ENCODE measurements at regions not wholly inside any gene's neighbourhood (a gene's known extent, or its start where the extent isn't known, plus 50 kb on each side); places are given as distances from the start of the nearest gene placed in this dataset.
"Not testable (repeated sequence)": the region's sequence is repeated elsewhere in the genome, so short reads cannot be mapped to it uniquely, and the experiment has no call there.

GRCh38 chr3:102036472-102036871 is 187.2 kb downstream of the NFKBIZ start:
- DNase-seq (ENCODE audit: low read depth in 2 of 2), result no peak

- DNase-seq (ENCODE audit: low read depth in 2 of 2), result no peak
These were observed 187.9 kb downstream of the NFKBIZ start for GRCh38 chr3:102037209-102037608.

DNA sequence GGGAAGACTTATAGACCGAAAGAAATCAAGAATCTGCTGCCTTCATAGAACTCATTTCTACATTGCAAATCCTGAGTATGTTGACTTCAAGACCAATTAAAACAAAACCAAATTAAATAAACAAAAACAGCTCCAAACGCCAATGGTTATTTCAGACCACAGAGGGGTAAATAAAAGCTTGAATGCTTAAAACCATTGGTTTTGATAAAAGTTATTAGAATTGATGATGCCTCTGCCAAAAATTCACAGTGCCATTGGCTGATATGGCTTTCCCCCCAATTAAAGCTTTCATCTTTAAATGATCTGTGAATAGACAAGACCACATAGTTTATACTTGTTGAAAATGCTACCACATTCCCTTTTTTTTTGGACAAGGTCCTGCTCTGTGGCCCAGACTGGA is 188.5 kb downstream of the NFKBIZ start:
- DNase-seq (ENCODE audit: low read depth in 2 of 2), result no peak

GRCh38 chr3:102038477-102039142 is 189.3 kb downstream of the NFKBIZ start:
- DNase-seq (ENCODE audit: low read depth in 2 of 2), result no peak

- DNase-seq (ENCODE audit: low read depth in 2 of 2), result not testable (repeated sequence)
These were observed 190.8 kb downstream of the NFKBIZ start for GRCh38 chr3:102040144-102040543.

DNA sequence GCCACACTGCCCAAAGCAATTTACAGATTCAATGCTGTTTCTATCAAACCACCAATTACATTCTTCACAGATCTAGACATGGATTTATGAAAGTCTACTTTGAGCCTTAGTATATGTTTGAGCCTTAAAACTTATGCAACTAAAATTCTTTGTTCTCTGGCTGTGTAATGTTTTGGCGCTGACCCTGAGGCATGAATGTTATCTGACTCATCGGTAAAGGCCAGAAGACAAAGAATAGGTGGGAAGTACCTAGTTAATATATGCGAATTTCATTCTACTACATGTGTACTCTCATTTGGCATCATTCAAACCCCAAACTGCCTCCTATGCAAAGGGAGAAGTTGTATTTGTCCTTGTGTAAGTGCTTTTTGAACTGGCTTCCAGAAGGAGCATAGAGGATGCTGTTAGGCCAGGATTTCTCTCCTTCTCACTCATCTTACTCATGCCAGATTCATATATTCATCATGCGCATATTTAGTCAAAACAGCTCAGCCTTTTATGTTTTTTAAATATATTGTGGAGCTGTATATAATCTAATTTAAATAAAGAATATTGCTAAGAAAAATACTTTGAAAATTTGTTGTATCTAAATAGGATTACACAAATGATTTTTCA is 204.2 kb downstream of the NFKBIZ start:
- no peak for DNase-seq (ENCODE audit: low read depth in 2 of 2)

DNA sequence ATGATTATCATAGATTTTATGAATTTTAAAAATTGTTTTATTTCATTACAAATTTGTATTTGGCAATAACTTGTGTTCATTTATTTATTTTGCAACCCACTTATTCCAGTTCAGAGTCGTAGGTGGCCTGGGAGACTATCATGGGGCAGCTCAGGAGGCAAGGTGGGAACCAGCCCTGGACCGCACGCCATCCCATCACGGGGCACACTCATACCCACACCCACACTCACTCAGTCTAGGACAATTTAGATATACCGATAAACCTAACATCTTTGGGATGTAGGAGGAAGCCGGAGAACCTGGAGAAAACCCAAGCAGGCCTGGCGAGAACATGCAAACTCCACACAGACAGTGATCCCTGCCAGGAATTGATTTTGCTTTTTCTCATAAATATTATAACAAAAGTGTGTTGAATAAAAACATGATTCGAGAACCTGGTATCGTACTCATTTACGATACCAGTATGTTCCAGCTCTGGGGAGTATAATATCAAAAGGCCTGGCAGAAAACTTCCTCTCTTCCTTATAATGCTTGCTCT is 205.3 kb downstream of the NFKBIZ start:
- no peak for DNase-seq (ENCODE audit: low read depth in 2 of 2)

DNA sequence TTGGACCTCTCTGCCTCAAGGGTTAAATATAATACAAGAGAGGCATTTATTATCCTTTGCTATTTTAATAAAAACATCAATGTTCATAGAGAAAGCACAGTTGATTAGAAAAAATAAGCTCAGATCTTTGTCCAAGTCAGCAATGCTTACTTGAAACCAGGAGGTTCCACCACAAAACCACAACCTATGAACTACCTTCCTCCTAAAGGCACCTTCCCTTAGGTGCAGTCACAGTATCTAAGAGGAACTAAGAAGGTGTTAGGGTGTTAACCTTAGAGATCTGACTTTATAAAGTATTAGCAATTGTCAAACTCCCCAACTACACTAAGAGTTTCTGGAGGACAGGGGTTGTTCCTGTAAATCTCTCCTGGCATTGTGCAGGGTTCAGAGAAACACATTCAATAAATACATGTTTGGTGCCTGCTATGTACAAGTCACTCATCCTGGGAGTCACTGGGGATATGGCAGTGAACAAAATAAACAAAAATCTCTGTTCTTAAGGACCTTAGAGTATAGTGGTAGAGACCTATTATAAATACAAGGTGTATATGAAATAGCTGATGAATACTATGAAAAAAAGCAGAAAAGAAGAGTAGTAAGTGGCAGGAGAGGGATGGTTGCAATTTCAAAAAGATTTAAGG is 208.6 kb downstream of the NFKBIZ start:
- no peak for DNase-seq (ENCODE audit: low read depth in 2 of 2)

GRCh38 chr3:102059145-102059943 is 210.0 kb downstream of the NFKBIZ start:
- no peak for DNase-seq (ENCODE audit: low read depth in 2 of 2)

DNA sequence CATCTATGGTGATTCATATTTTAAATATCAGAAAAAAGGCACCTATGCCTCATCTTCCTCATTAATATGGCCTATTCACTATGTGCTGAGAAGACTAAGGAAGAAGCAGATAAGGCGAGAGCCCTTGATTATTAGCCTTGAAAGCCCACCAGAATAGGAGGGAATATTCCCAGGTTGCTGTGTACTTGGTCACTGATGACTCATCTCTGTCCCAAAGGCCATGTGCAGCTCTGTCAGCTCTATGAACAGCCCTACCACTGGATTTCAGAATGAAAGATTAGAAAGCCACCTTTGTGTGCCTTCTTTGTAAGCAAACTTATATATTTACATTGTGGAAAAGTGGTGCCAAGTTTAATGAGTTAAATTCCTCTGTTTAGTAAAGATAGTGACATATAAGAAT is 211.5 kb downstream of the NFKBIZ start:
- no peak for DNase-seq (ENCODE audit: low read depth in 2 of 2)

- no peak for DNase-seq (ENCODE audit: low read depth in 2 of 2)
These were observed 214.3 kb downstream of the NFKBIZ start for GRCh38 chr3:102063572-102063971.

GRCh38 chr3:102066470-102066869 is 217.2 kb downstream of the NFKBIZ start:
- no peak for DNase-seq (ENCODE audit: low read depth in 2 of 2)

DNA sequence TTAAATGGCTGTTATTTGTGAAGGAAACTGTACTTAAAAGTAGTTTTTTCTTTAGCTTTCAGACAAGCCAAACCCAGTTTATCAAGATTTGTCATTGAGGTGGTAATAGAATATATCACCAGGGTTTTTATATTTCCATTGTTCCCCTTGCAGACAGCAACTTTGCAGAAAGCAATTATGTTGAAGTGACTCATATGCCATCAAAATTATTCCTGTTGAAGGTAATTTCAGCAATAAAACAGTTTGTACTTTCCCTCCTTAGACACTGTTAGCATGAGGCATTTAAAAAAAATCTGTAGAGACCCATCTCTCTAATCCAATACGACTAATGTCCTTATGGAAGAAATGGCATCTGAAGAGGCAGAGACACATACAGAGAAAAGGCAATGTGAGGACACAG is 219.0 kb downstream of the NFKBIZ start:
- DNase-seq (ENCODE audit: low read depth in 2 of 2), result no peak

- DNase-seq (ENCODE audit: low read depth in 2 of 2), result no peak
These were observed 219.4 kb downstream of the NFKBIZ start for GRCh38 chr3:102068736-102069135.

DNA sequence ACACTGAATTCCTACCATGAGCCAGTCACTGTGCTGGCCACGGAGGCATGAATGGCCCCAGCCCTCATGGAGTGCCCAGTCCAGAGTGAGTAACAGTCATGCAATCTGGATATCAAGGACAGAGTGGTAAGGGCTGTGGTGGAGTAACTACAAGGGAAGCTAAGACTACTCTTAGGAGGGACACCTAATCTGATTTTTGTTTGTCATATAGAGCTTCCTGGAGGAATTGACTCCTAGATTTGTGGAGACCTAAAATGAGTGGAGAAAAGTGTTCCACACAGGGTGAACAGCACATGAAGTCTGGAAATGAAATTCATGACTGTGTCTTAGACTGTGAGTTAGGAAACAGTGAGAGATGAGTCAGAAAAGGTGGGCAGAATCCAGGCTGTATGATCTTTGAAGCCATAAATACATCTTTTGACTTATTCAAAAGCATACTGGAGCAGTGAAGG is 219.9 kb downstream of the NFKBIZ start:
- DNase-seq (ENCODE audit: low read depth in 2 of 2), result no peak

GRCh38 chr3:102074946-102075345 is 225.6 kb downstream of the NFKBIZ start:
- DNase-seq (ENCODE audit: low read depth in 2 of 2), result no peak

DNA sequence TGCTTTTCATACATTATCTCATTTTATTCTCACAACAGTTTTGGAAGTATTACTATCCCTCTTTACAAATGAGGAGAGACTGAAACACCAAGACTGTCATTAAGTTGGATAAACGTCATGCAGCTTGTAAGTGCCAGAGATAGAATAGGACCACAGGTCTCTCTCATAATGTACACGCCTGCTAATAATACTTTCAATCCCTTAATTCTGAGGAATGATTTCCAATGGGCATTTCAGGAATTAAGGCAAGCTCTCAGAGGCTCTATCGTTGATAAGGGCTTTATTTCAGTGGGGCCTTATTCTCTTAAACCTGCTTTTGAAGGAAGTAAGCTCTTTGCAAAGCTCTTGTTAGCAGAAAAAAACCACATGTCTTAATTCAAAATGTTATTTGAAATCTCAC is 229.1 kb downstream of the NFKBIZ start:
- DNase-seq (ENCODE audit: low read depth in 2 of 2), result no peak

DNA sequence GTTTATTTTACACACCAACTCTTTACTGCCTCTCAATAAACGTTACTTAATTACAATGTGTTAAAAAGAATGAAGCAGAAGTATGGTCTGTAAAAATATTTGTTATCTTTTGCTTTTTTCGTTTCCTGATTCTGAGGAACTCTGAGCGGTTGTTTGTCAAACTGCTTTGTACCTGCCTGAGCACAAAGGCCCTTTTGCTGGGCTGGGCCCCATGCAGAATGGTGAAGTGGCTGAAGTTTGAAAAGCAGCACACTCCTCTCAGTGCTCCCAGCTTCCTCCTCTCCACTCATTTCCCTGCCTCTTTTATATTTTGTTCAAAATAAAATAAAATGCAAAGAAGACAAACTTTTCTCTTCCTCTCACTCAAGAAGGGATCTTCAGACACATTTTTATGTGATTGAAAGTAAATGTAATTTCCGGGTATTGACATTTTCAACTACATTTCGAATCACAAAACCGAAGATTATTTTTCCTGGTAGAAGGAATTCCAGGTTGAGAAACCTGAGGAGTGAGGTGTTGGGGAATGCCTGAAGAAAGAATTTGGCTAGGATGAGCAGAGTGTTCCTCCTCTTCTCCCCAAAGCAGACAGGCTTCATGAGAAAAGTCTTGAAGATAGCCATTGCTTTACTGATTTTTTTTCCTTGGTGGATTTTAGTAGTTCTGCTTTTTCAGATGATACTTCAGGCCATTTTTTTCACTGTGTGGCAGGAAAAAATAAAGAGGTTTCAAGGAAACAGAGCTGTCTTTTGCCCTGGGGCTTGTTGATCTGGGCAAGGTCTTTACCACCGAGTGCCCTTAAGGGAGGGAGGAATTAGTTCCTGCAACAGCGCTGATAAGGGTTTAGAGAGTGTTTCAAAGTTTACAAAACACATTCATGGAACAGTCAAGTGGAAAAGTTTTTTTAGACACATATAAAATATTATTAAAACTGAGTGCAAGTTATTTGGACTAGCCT is 229.8 kb downstream of the NFKBIZ start:
- no peak for DNase-seq (ENCODE audit: low read depth in 2 of 2)

DNA sequence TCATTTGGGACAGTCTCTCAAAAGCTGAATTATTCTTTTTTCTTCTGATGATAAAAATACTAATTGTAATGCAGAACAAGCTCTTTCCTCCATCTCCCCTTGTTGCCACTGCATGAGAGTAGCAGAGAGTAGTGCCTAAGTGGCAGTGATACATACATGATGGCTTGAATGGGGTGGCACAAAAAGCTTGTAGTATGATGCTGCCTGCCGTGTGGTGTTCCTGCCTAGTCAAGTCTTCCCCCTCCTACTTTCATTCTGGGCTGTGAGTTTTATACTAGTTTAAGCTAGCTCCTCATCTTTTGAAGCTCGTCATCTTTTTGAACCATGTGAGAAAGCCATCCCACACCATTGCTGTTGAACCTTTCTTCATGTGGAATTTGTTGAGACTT is 230.5 kb downstream of the NFKBIZ start:
- no peak for DNase-seq (ENCODE audit: low read depth in 2 of 2)

- DNase-seq (ENCODE audit: low read depth in 2 of 2), result no peak
These were observed 232.4 kb downstream of the NFKBIZ start for GRCh38 chr3:102081572-102082289.

Data from stimulated activated CD4-positive, alpha-beta T cell treated with anti-CD3 and anti-CD28 coated beads, Interleukin-4, amount 100 ng/mL, for 48 hours (primary cell).